Smooth muscle cell (in vitro differentiated cells): ENCODE measurements at regions not wholly inside any gene's neighbourhood (a gene's known extent, or its start where the extent isn't known, plus 50 kb on each side); places are given as distances from the start of the nearest gene placed in this dataset.

Source experiments
- DNase-seq: peaks from one replicate; lab custom pipeline; 2025; ENCODE audit not compliant: unreplicated experiment; lab: John Stamatoyannopoulos, UW
- H2AFZ ChIP-seq: fragments of 200-600 bp; sonication (generic); 2 replicates; pipeline ENCODE4 v1.6.0; 2016; ENCODE audit warnings: antibody characterized with exemption, low read depth, mild to moderate bottlenecking
- H3F3A ChIP-seq: fragments of 200-600 bp; sonication (generic); 2 replicates; pipeline ENCODE4 v1.6.0; 2017; ENCODE audit warnings: antibody characterized with exemption, low read depth
- H3K27ac ChIP-seq: fragments of 200-600 bp; sonication (generic); 2 replicates; pipeline ENCODE4 v1.5.1; 2016; ENCODE audit warnings: low read depth, mild to moderate bottlenecking
- H3K27me3 ChIP-seq: fragments of 200-600 bp; sonication (generic); 2 replicates; pipeline ENCODE4 v1.6.1; 2016; ENCODE audit warnings: low read depth, mild to moderate bottlenecking
- H3K36me3 ChIP-seq: fragments of 200-600 bp; sonication (generic); 2 replicates; pipeline ENCODE4 v1.5.1; 2016; ENCODE audit warnings: low read depth
- H3K4me1 ChIP-seq: fragments of 200-600 bp; sonication (generic); 2 replicates; pipeline ENCODE4 v1.5.1; 2016; ENCODE audit warnings: low read depth
- H3K4me2 ChIP-seq: fragments of 200-600 bp; sonication (generic); 2 replicates; pipeline ENCODE4 v1.6.0; 2016; ENCODE audit warnings: mild to moderate bottlenecking
- H3K4me3 ChIP-seq: fragments of 200-600 bp; sonication (generic); 2 replicates; pipeline ENCODE4 v1.5.1; 2016; ENCODE audit warnings: mild to moderate bottlenecking
- H3K79me2 ChIP-seq: fragments of 200-600 bp; sonication (generic); 2 replicates; pipeline ENCODE4 v1.6.0; 2016; ENCODE audit warnings: low read depth, mild to moderate bottlenecking
- H3K9ac ChIP-seq: fragments of 200-600 bp; sonication (generic); 2 replicates; pipeline ENCODE4 v1.6.0; 2016; ENCODE audit warnings: low read depth
- H3K9me3 ChIP-seq: fragments of 200-600 bp; sonication (generic); replicated peaks from 2 replicates; pipeline ENCODE4 v1.5.1; 2016; ENCODE audit warnings: low read depth
- H4K20me1 ChIP-seq: fragments of 200-600 bp; sonication (generic); 2 replicates; pipeline ENCODE4 v1.6.0; 2016; ENCODE audit warnings: low read depth
- WGBS: methylation state at CpG from one replicate; pipeline ENCODE4 v1.1.7; 2016; ENCODE audit warnings: low lambda C conversion rate; 5-methylcytosine and 5-hydroxymethylcytosine counted together
- TF ChIP-seq, protein P1 (sequence below): fragments of 200-600 bp; sonication (generic); IDR thresholded peaks from 2 replicates; pipeline ENCODE4 v1.5.1; 2017; ENCODE audit warnings: borderline replicate concordance, mild to moderate bottlenecking, antibody characterized with exemption; ENCODE audit not compliant: insufficient read depth, poor library complexity, severe bottlenecking

DNA sequence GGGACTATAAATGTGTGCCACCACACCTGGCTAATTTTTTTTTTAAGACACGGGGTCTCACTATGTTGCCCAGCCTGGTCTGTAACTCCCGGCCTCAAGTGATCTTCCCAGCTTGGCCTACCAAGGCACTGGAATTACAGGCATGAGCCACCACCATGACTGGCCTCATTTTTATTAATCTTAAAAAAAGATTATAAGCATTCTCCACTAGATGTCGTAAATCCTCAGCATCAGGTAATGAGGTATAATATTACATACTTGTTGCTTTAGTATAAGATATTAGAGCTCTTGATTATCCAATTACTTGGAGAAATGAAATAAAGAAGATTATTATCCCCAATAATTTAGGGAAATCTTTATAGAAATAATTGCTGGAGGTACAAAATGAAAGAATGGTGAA is 78.2 kb upstream of the HTR1A start:
- no peaks in the 10 kb centered on the region for H3K36me3 ChIP-seq

DNA sequence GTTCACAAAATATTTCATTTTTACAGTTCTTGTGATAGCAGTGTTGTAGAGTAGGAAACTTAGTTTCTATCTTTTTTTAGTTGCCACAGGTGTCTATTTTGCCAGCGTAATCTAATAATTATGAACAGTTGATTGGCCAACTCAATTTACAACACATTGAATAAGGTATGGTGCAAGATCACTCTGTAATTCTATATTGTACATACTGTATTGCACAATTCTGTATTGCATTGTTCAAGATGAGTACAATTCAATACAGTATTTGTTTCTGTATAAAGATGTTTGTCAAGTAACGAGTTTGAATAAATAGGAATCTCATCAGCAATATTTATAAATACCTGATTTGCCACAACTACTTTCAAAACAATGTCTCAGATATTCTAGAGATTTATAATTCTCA is 64.2 kb upstream of the HTR1A start:
- WGBS, result 79% methylated on average over 2 of the region's 2 CpGs
- Histone ChIP-seq H3K27ac (no peak overlapping the region), H3F3A (no peaks in the 10 kb centered on the region)

More for the DNA sequence above, 78.2 kb upstream of the HTR1A start:
- no peaks in the 10 kb centered on the region for H3K9me3 ChIP-seq
- 90% methylated on average over 3 of the region's 3 CpGs for WGBS
- no peaks in the 10 kb centered on the region for H3F3A ChIP-seq
- H2AFZ ChIP-seq, result no peak overlapping the region
- no peaks in the 10 kb centered on the region for H3K79me2 ChIP-seq
- DNase-seq, result no peak
- no peaks in the 10 kb centered on the region for H3K4me1 ChIP-seq
- H3K27ac ChIP-seq, result no peak overlapping the region
- no peak overlapping the region for H3K4me2 ChIP-seq
- TF ChIP-seq, protein P1, sequence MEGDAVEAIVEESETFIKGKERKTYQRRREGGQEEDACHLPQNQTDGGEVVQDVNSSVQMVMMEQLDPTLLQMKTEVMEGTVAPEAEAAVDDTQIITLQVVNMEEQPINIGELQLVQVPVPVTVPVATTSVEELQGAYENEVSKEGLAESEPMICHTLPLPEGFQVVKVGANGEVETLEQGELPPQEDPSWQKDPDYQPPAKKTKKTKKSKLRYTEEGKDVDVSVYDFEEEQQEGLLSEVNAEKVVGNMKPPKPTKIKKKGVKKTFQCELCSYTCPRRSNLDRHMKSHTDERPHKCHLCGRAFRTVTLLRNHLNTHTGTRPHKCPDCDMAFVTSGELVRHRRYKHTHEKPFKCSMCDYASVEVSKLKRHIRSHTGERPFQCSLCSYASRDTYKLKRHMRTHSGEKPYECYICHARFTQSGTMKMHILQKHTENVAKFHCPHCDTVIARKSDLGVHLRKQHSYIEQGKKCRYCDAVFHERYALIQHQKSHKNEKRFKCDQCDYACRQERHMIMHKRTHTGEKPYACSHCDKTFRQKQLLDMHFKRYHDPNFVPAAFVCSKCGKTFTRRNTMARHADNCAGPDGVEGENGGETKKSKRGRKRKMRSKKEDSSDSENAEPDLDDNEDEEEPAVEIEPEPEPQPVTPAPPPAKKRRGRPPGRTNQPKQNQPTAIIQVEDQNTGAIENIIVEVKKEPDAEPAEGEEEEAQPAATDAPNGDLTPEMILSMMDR, result no peak
- H3K9ac ChIP-seq, result no peak overlapping the region
- no peaks in the 10 kb centered on the region for H3K27me3 ChIP-seq
- no peak overlapping the region for H3K4me3 ChIP-seq
- no peaks in the 10 kb centered on the region for H4K20me1 ChIP-seq

DNA sequence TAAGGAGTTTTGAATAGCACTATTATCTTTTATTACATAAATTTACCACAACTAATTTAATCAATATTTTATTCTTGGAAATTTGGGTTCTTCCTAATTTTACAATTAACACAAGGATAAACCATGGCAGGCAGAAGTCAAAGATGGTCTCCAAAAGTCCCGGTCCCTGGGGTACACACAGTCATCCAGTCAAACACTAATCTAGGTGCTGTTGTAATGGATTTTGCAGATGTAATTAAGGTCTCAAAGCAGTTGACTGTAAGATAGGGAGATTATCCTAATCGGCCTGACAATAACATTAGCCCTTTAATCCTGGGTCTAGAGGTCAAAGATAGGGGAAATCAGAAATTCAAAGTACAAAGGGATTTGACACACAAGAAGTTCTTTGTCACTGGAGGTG is 57.5 kb upstream of the HTR1A start:
- WGBS, result 68% methylated on average over 2 of the region's 2 CpGs
- TF ChIP-seq, protein P1, result no peak
- no peak overlapping the region for H3K27ac ChIP-seq

More for the DNA sequence above, 64.2 kb upstream of the HTR1A start:
- TF ChIP-seq, protein P1, result no peak
- H4K20me1 ChIP-seq, result no peaks in the 10 kb centered on the region
- no peaks in the 10 kb centered on the region for H3K36me3 ChIP-seq
- no peaks in the 10 kb centered on the region for H3K4me1 ChIP-seq
- H3K4me2 ChIP-seq, result no peak overlapping the region
- no peak overlapping the region for H2AFZ ChIP-seq
- H3K79me2 ChIP-seq, result no peaks in the 10 kb centered on the region
- H3K9me3 ChIP-seq, result no peaks in the 10 kb centered on the region
- no peaks in the 10 kb centered on the region for H3K27me3 ChIP-seq
- no peak overlapping the region for H3K4me3 ChIP-seq
- DNase-seq, result no peak
- no peak overlapping the region for H3K9ac ChIP-seq

DNA sequence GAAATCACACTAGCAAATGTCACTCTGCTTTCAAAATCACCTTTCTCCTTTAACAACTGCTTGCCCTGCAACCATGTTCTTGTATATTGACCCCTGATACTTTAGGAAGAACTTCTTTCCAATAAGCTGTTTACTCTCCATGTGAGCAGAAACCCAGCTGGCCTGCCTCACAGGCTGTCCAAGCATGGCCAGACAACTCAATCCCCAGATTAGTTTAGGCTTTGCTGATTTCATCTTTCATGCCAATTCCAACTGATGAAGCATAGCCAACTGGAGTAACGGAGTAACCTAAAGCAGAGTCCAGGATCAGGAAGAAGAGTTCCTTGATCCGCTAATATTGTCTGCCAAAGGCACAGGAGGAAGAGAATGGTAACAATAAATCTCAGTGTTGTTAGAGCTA is 56.7 kb upstream of the HTR1A start:
- no peaks in the 10 kb centered on the region for H3K9me3 ChIP-seq
- H3K27ac ChIP-seq, result no peak overlapping the region
- H3K4me2 ChIP-seq, result no peak overlapping the region
- no peak overlapping the region for H3K9ac ChIP-seq
- no peaks in the 10 kb centered on the region for H4K20me1 ChIP-seq
- no peaks in the 10 kb centered on the region for H3K79me2 ChIP-seq
- H2AFZ ChIP-seq, result no peak overlapping the region
- no peaks in the 10 kb centered on the region for H3K27me3 ChIP-seq
- no peaks in the 10 kb centered on the region for H3K4me1 ChIP-seq
- H3K4me3 ChIP-seq, result no peak overlapping the region
- TF ChIP-seq, protein P1, result no peak
- no peaks in the 10 kb centered on the region for H3K36me3 ChIP-seq
- WGBS, result 85% methylated on average over 2 of the region's 2 CpGs
- H3F3A ChIP-seq, result no peaks in the 10 kb centered on the region
- no peak for DNase-seq

More for the DNA sequence above, 57.5 kb upstream of the HTR1A start:
- no peak overlapping the region for H2AFZ ChIP-seq
- H4K20me1 ChIP-seq, result no peaks in the 10 kb centered on the region
- no peaks in the 10 kb centered on the region for H3K4me1 ChIP-seq
- no peak overlapping the region for H3K4me2 ChIP-seq
- H3K9me3 ChIP-seq, result no peaks in the 10 kb centered on the region
- H3K79me2 ChIP-seq, result no peaks in the 10 kb centered on the region
- no peaks in the 10 kb centered on the region for H3K36me3 ChIP-seq
- no peak overlapping the region for H3K4me3 ChIP-seq
- H3K9ac ChIP-seq, result no peak overlapping the region
- no peaks in the 10 kb centered on the region for H3F3A ChIP-seq
- H3K27me3 ChIP-seq, result no peaks in the 10 kb centered on the region
- DNase-seq, result no peak
